PC-3 (cell line): ENCODE measurements at regions not wholly inside any gene's neighbourhood (a gene's known extent, or its start where the extent isn't known, plus 50 kb on each side); places are given as distances from the start of the nearest gene placed in this dataset.

Experiments used
- ATAC-seq: fragments of 200-7000 bp; cut with Tn5 transposase; 2 replicates; pipeline ENCODE4 v1.9.1; 2020; ENCODE audit warnings: mild to moderate bottlenecking, moderate library complexity
- BruUV-seq: library from RNA; stranded (reverse); fragments of 400-500 nt; replicated peaks from 2 replicates; lab custom pipeline; 2021; lab: Mats Ljungman, UMichigan
- CTCF ChIA-PET: fragments of 300-600 bp; sonication (Branson Sonifier 250); formaldehyde crosslinking; loops from one replicate; lab custom pipeline; 2022; ENCODE audit warnings: antibody characterized with exemption; lab: Charles Lee
- POLR2A ChIA-PET: fragments of 300-600 bp; sonication (Branson Sonifier 250); formaldehyde crosslinking; loops from one replicate; lab custom pipeline; 2022; ENCODE audit warnings: antibody characterized with exemption; ENCODE audit not compliant: unreplicated experiment; lab: Charles Lee
- DNase-seq: peaks from one replicate; pipeline ENCODE4 v3.0.0-alpha.2; 2015
- H2AFZ ChIP-seq: fragments of 300-600 bp; sonication (generic); 2 replicates; pipeline ENCODE4 v1.6.0; 2016; ENCODE audit warnings: antibody characterized with exemption, low read length
- H3F3A ChIP-seq: fragments of 300-600 bp; sonication (generic); one replicate; pipeline ENCODE4 v1.6.0; 2017; ENCODE audit warnings: antibody characterized with exemption, low read length, control low read depth, mild to moderate bottlenecking; ENCODE audit not compliant: unreplicated experiment
- H3K27ac ChIP-seq: fragments of 300-600 bp; sonication (generic); 2 replicates; pipeline ENCODE4 v1.5.1; 2016; ENCODE audit warnings: mild to moderate bottlenecking, low read length
- H3K27me3 ChIP-seq: fragments of 300-600 bp; sonication (generic); 2 replicates; pipeline ENCODE4 v1.6.1; 2016; ENCODE audit warnings: low read length, mixed read lengths
- H3K36me3 ChIP-seq: fragments of 300-600 bp; sonication (generic); 2 replicates; pipeline ENCODE4 v1.6.1; 2016; ENCODE audit warnings: low read depth, mixed run types, low read length, mixed read lengths
- H3K4me1 ChIP-seq: fragments of 300-600 bp; sonication (generic); 2 replicates; pipeline ENCODE4 v1.5.1; 2016; ENCODE audit warnings: low read length; ENCODE audit not compliant: insufficient read depth
- H3K4me2 ChIP-seq: fragments of 300-600 bp; sonication (generic); 2 replicates; pipeline ENCODE4 v1.6.0; 2016; ENCODE audit warnings: low read length
- H3K4me3 ChIP-seq: fragments of 300-600 bp; sonication (generic); 2 replicates; pipeline ENCODE4 v1.5.1; 2016; ENCODE audit warnings: mild to moderate bottlenecking, low read length, mixed read lengths
- H3K79me2 ChIP-seq: fragments of 300-600 bp; sonication (generic); 2 replicates; pipeline ENCODE4 v1.6.1; 2017; ENCODE audit warnings: low read length, mixed read lengths
- H3K9ac ChIP-seq: fragments of 300-600 bp; sonication (generic); 2 replicates; pipeline ENCODE4 v1.6.0; 2016; ENCODE audit warnings: mild to moderate bottlenecking, low read length
- H3K9me2 ChIP-seq: fragments of 300-600 bp; sonication (generic); replicated peaks from 2 replicates; pipeline ENCODE4 v1.6.1; 2016; ENCODE audit warnings: mixed run types, low read length, mixed read lengths
- H3K9me3 ChIP-seq: fragments of 300-600 bp; sonication (generic); 2 replicates; pipeline ENCODE4 v1.6.1; 2016; ENCODE audit warnings: low read length, mixed read lengths
- H4K20me1 ChIP-seq: fragments of 300-600 bp; sonication (generic); 2 replicates; pipeline ENCODE4 v1.6.1; 2016; ENCODE audit warnings: low read length, mixed read lengths
- CTCF ChIP-seq: fragments of 300-600 bp; sonication (generic); conservative IDR thresholded peaks from 2 replicates; pipeline ENCODE4 v1.5.1; 2017; ENCODE audit warnings: antibody characterized with exemption, low read depth, mild to moderate bottlenecking, low read length
- EZH2 ChIP-seq: fragments of 300-600 bp; sonication (generic); IDR thresholded peaks from one replicate; pipeline ENCODE4 v1.6.1; 2017; ENCODE audit warnings: antibody characterized with exemption, mild to moderate bottlenecking, low read length; ENCODE audit not compliant: unreplicated experiment
- EZH2phosphoT487 ChIP-seq: fragments of 300-600 bp; sonication (generic); IDR thresholded peaks from 2 replicates; pipeline ENCODE4 v1.6.1; 2018; ENCODE audit warnings: mild to moderate bottlenecking, antibody characterized with exemption, low read length, borderline replicate concordance
- intact Hi-C: fragments of 100-400 bp; cut with micrococcal nuclease; formaldehyde crosslinking; loops from 2 replicates; pipeline ENCODE4 v1.9.0; 2023

GRCh38 chr9:7403839-7404487 lies 395.6 kb downstream of the DMAC1 start:
- CTCF ChIA-PET, result no interaction called here
- H2AFZ ChIP-seq, result no peak overlapping the region
- intact Hi-C loops, result loop anchor here (5.0 kb wide), 1 partner anchor 253 kb away; no protein-coding TSS in a partner anchor

GRCh38 chr9:7403028-7403389 lies 396.6 kb downstream of the DMAC1 start:
- Histone ChIP-seq H3F3A (no peaks in the 10 kb centered on the region), H4K20me1 (no peaks in the 10 kb centered on the region), H3K4me2 (no peak overlapping the region), H2AFZ (no peak overlapping the region), H3K4me3 (no peak overlapping the region), H3K9ac (no peak overlapping the region), H3K9me2 (no peaks in the 10 kb centered on the region), H3K79me2 (no peaks in the 10 kb centered on the region), H3K36me3 (no peaks in the 10 kb centered on the region), H3K27me3 (no peaks in the 10 kb centered on the region), H3K9me3 (no peaks in the 10 kb centered on the region), H3K4me1 (no peaks in the 10 kb centered on the region), H3K27ac (no peak overlapping the region)
- intact Hi-C loops, result loop anchor here (5.0 kb wide), 1 partner anchor 254 kb away; no protein-coding TSS in a partner anchor
- DNase-seq, result no peak
- no TSS peak for BruUV-seq
- no peak for TF ChIP-seq EZH2
- no peak for TF ChIP-seq CTCF
- no peak for TF ChIP-seq EZH2phosphoT487
- POLR2A ChIA-PET, result no interaction called here
- no peak for ATAC-seq
- CTCF ChIA-PET, result no interaction called here

More at GRCh38 chr9:7403839-7404487, 395.6 kb downstream of the DMAC1 start:
- H3K79me2 ChIP-seq, result no peaks in the 10 kb centered on the region
- ATAC-seq (no peak), DNase-seq (no peak)
- H3K9ac ChIP-seq, result no peak overlapping the region
- TF ChIP-seq EZH2 (no peak), EZH2phosphoT487 (no peak), CTCF (no peak)
- H3K4me1 ChIP-seq, result no peaks in the 10 kb centered on the region
- H3K36me3 ChIP-seq, result no peaks in the 10 kb centered on the region
- no peaks in the 10 kb centered on the region for H4K20me1 ChIP-seq
- POLR2A ChIA-PET, result no interaction called here
- no peak overlapping the region for H3K4me3 ChIP-seq
- no peaks in the 10 kb centered on the region for H3K9me3 ChIP-seq
- H3K9me2 ChIP-seq, result no peaks in the 10 kb centered on the region
- no peak overlapping the region for H3K4me2 ChIP-seq
- BruUV-seq, result no TSS peak
- no peak overlapping the region for H3K27ac ChIP-seq
- H3F3A ChIP-seq, result no peaks in the 10 kb centered on the region
- no peaks in the 10 kb centered on the region for H3K27me3 ChIP-seq

GRCh38 chr9:7402334-7403027 lies 397.1 kb downstream of the DMAC1 start:
- Histone ChIP-seq H3K4me1 (no peaks in the 10 kb centered on the region), H3K4me2 (no peak overlapping the region), H3K9ac (no peak overlapping the region), H3K36me3 (no peaks in the 10 kb centered on the region), H3K4me3 (no peak overlapping the region), H3K79me2 (no peaks in the 10 kb centered on the region), H3K27me3 (no peaks in the 10 kb centered on the region), H3F3A (no peaks in the 10 kb centered on the region), H4K20me1 (no peaks in the 10 kb centered on the region), H3K9me2 (no peaks in the 10 kb centered on the region), H2AFZ (no peak overlapping the region), H3K9me3 (no peaks in the 10 kb centered on the region), H3K27ac (no peak overlapping the region)
- POLR2A ChIA-PET, result no interaction called here
- no peak for TF ChIP-seq EZH2phosphoT487
- TF ChIP-seq EZH2, result no peak
- no peak for TF ChIP-seq CTCF
- DNase-seq, result no peak
- no TSS peak for BruUV-seq
- no peak for ATAC-seq
- CTCF ChIA-PET, result no interaction called here
- intact Hi-C loops, result loop anchor here (5.0 kb wide), 1 partner anchor 255 kb away; no protein-coding TSS in a partner anchor
